Endothelial cell of umbilical vein (primary cell): ENCODE measurements at regions not wholly inside any gene's neighbourhood (a gene's known extent, or its start where the extent isn't known, plus 50 kb on each side); places are given as distances from the start of the nearest gene placed in this dataset.

Experiments
- BruUV-seq: library from RNA; stranded (reverse); fragments of 400-500 nt; replicated peaks from 2 replicates; lab custom pipeline; 2021; lab: Mats Ljungman, UMichigan
- CTCF ChIA-PET: fragments of 300-600, 350-600 bp; sonication (Branson Sonifier 250); formaldehyde crosslinking; loops from one replicate; lab custom pipeline; 2021; ENCODE audit warnings: antibody characterized with exemption, inconsistent platforms; lab: Charles Lee
- POLR2A ChIA-PET: fragments of 300-600, 350-600 bp; sonication (Branson Sonifier 250); formaldehyde crosslinking; loops from one replicate; lab custom pipeline; 2021; ENCODE audit warnings: antibody characterized with exemption, inconsistent platforms; lab: Charles Lee
- DNase-seq: peaks from one replicate; pipeline ENCODE4 v3.0.0-alpha.2; 2011; ENCODE audit warnings: low read depth, low spot score
- FAIRE-seq: peaks from 2 replicates; lab custom pipeline; 2011; peaks lifted over from hg19 to GRCh38; lab: Jason Lieb, UNC
- H2AFZ ChIP-seq: 2 replicates; pipeline ENCODE4 v1.6.0; 2012; ENCODE audit warnings: low read depth, low read length, control low read depth, inconsistent platforms
- H3K27ac ChIP-seq: 2 replicates; pipeline ENCODE4 v1.5.1; 2011; ENCODE audit warnings: low read depth, mild to moderate bottlenecking, control low read depth, low read length, moderate library complexity; ENCODE audit not compliant: insufficient read depth
- H3K27me3 ChIP-seq, 2 experiments: 2 replicates each; pipeline versions ENCODE4 v1.6.0 to v1.6.1; 2011; ENCODE audit warnings: low read length in 2 of 2, mixed read lengths in 1 of 2; ENCODE audit not compliant: control insufficient read depth in 2 of 2, insufficient read depth in 2 of 2
- H3K36me3 ChIP-seq, 2 experiments: 2 replicates in 1 of 2; 3 replicates in 1 of 2; pipeline ENCODE4 v1.5.1; 2011; ENCODE audit warnings: low read length in 2 of 2, mild to moderate bottlenecking in 1 of 2, moderate library complexity in 1 of 2; ENCODE audit not compliant: control insufficient read depth in 2 of 2, insufficient read depth in 2 of 2; ENCODE audit errors: extremely low read depth in 1 of 2
- H3K4me1 ChIP-seq: 3 replicates; pipeline ENCODE4 v1.5.1; 2011; ENCODE audit warnings: mild to moderate bottlenecking, low read length; ENCODE audit not compliant: control insufficient read depth, insufficient read depth; ENCODE audit errors: extremely low read depth
- H3K4me2 ChIP-seq: 2 replicates; pipeline ENCODE4 v1.6.1; 2011; ENCODE audit warnings: low read length, control low read depth, mixed read lengths; ENCODE audit not compliant: insufficient read depth
- H3K4me3 ChIP-seq, 3 experiments: fragments of 200-600 bp in 1 of 3; sonication (generic), shearing (Covaris generic) in 1 of 3; replicated peaks in 1 of 3; 2 replicates each; pipeline ENCODE4 v1.5.1; 2011 to 2016; ENCODE audit warnings: control low read depth in 3 of 3, low read length in 3 of 3, mild to moderate bottlenecking in 2 of 3, inconsistent platforms in 1 of 3, low read depth in 1 of 3, moderate library complexity in 1 of 3; ENCODE audit not compliant: insufficient read depth in 1 of 3
- H3K79me2 ChIP-seq: 2 replicates; pipeline ENCODE4 v1.6.0; 2012; ENCODE audit warnings: low read length, inconsistent platforms; ENCODE audit not compliant: control insufficient read depth, insufficient read depth
- H3K9ac ChIP-seq: replicated peaks from 2 replicates; pipeline ENCODE3; 2011; ENCODE audit warnings: low read length, control low read depth; ENCODE audit not compliant: insufficient read depth; ENCODE audit errors: extremely low read depth
- H3K9me1 ChIP-seq: replicated peaks from 3 replicates; pipeline ENCODE4 v1.6.0; 2011; ENCODE audit warnings: mild to moderate bottlenecking, low read length; ENCODE audit not compliant: control insufficient read depth, insufficient read depth; ENCODE audit errors: extremely low read depth
- H3K9me3 ChIP-seq: replicated peaks from 2 replicates; pipeline ENCODE4 v1.5.1; 2012; ENCODE audit warnings: low read length, inconsistent platforms; ENCODE audit not compliant: control insufficient read depth, insufficient read depth
- H4K20me1 ChIP-seq: replicated peaks from 2 replicates; pipeline ENCODE3; 2011; ENCODE audit warnings: mild to moderate bottlenecking, low read length; ENCODE audit not compliant: control insufficient read depth, insufficient read depth; ENCODE audit errors: extremely low read depth
- CTCF ChIP-seq, 2 donors: IDR thresholded peaks; 1 replicate in 1 of 2; 2 replicates in 1 of 2; pipeline ENCODE4 v1.5.1; 2011; ENCODE audit warnings: low read length in 2 of 2, mild to moderate bottlenecking in 2 of 2, moderate library complexity in 2 of 2, control low read depth in 1 of 2, inconsistent platforms in 1 of 2, low read depth in 1 of 2; ENCODE audit not compliant: insufficient read depth in 1 of 2; ENCODE audit errors: extremely low read depth in 1 of 2
- EZH2 ChIP-seq: IDR thresholded peaks from 2 replicates; pipeline ENCODE4 v1.6.1; 2012; ENCODE audit warnings: borderline replicate concordance, low read depth, mild to moderate bottlenecking, moderate library complexity, low read length, inconsistent platforms; ENCODE audit not compliant: severe bottlenecking
- FOS ChIP-seq: IDR thresholded peaks from 2 replicates; pipeline ENCODE4 v1.6.1; 2011; ENCODE audit warnings: mild to moderate bottlenecking, low read length, moderate library complexity, borderline replicate concordance; ENCODE audit not compliant: insufficient read depth
- GATA2 ChIP-seq: IDR thresholded peaks from 2 replicates; pipeline ENCODE4 v1.7.0; 2011; ENCODE audit warnings: low read depth, mild to moderate bottlenecking, moderate library complexity, mixed read lengths, low read length; ENCODE audit not compliant: insufficient read length, insufficient read depth
- JUN ChIP-seq: IDR thresholded peaks from 2 replicates; pipeline ENCODE4 v1.6.1; 2011; ENCODE audit warnings: borderline replicate concordance, low read depth; ENCODE audit not compliant: insufficient read length, insufficient read depth
- MYC ChIP-seq: IDR thresholded peaks from one replicate; pipeline ENCODE4 v1.6.1; 2011; ENCODE audit warnings: mild to moderate bottlenecking, low read depth, low read length
- POLR2A ChIP-seq: IDR thresholded peaks from 2 replicates; pipeline ENCODE4 v1.6.1; 2012; ENCODE audit warnings: low read depth, mild to moderate bottlenecking, control low read depth, low read length
- POLR2AphosphoS5 ChIP-seq: IDR thresholded peaks from 2 replicates; pipeline ENCODE4 v1.6.1; 2012; ENCODE audit warnings: low read depth, mild to moderate bottlenecking, control low read depth, low read length, moderate library complexity; ENCODE audit not compliant: insufficient read depth
- dilution Hi-C: fragments of 300-500 bp; cut with MboI; formaldehyde crosslinking; loops from one replicate; pipeline ENCODE4 v1.15.0; 2019; ENCODE audit warnings: low sequenced_read_pairs; ENCODE audit not compliant: extremely low pct_ligation_motif_present
- intact Hi-C: fragments of 100-400 bp; cut with micrococcal nuclease; formaldehyde crosslinking; loops from one replicate; pipeline ENCODE4 v1.10.0; 2022
- TF ChIP-seq, protein P1 (sequence below): IDR thresholded peaks from 2 replicates; pipeline ENCODE4 v1.6.1; 2011; ENCODE audit not compliant: insufficient read depth, insufficient read length

DNA sequence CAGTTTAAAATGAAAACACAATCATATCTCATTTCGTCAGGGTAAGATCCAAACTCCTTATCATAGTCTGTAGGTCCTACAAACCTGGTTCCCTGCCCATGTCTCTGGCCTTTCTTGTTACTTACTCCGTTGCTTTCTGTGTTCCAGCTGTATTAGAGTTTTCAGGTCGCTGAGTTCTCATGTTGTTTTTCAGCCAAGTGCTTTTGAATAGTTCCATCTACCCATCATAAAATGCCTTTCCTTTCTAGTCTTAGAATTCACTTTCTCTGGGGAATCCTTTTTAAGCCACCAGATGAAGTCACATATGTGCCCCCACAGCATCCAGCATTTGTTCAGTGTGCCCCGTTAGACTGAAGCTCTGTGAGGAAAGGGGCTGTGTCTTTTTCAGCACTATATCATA is 228.7 kb downstream of the YTHDC2 start:
- H2AFZ ChIP-seq, result no peak overlapping the region
- H3K9ac ChIP-seq, result no peak overlapping the region
- CTCF ChIA-PET, result no interaction called here
- no peaks in the 10 kb centered on the region for H3K9me1 ChIP-seq
- no peaks in the 10 kb centered on the region for H3K27me3 ChIP-seq
- POLR2A ChIA-PET, result no interaction called here
- no peak for TF ChIP-seq POLR2AphosphoS5
- no peak for TF ChIP-seq MYC
- no peak for TF ChIP-seq EZH2
- TF ChIP-seq CTCF (IDR thresholded peaks at IDR 0.05; ENCODE audit: extremely low read depth in 1 of 2, insufficient read depth in 1 of 2, low read depth in 1 of 2, low read length in 2 of 2), result no peak
- no peak for TF ChIP-seq POLR2A
- TF ChIP-seq, protein P1, sequence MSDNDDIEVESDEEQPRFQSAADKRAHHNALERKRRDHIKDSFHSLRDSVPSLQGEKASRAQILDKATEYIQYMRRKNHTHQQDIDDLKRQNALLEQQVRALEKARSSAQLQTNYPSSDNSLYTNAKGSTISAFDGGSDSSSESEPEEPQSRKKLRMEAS, result no peak
- TF ChIP-seq FOS, result no peak
- no peak for TF ChIP-seq GATA2
- TF ChIP-seq JUN, result no peak
- no peaks in the 10 kb centered on the region for H3K9me3 ChIP-seq
- H3K4me2 ChIP-seq, result no peak overlapping the region
- H3K27ac ChIP-seq, result no peak overlapping the region
- H3K36me3 ChIP-seq, result no peaks in the 10 kb centered on the region
- DNase-seq (no peak), FAIRE-seq (no peak)
- dilution Hi-C loops (no loop called here), intact Hi-C loops (no loop called here)
- no peaks in the 10 kb centered on the region for H3K4me1 ChIP-seq
- no TSS peak for BruUV-seq
- H4K20me1 ChIP-seq, result no peaks in the 10 kb centered on the region
- H3K79me2 ChIP-seq, result no peaks in the 10 kb centered on the region
- H3K4me3 ChIP-seq, result no peak overlapping the region
